Common myeloid progenitor, CD34-positive (primary cell): ENCODE measurements at regions not wholly inside any gene's neighbourhood (a gene's known extent, or its start where the extent isn't known, plus 50 kb on each side); places are given as distances from the start of the nearest gene placed in this dataset.

Source experiments
- CTCF ChIA-PET: fragments of 350-600 bp; sonication (Branson Sonifier 250); formaldehyde crosslinking; loops from one replicate; lab custom pipeline; 2021; ENCODE audit warnings: antibody characterized with exemption; lab: Charles Lee
- POLR2A ChIA-PET: fragments of 350-600 bp; sonication (Branson Sonifier 250); formaldehyde crosslinking; loops from one replicate; lab custom pipeline; 2021; ENCODE audit warnings: antibody characterized with exemption; lab: Charles Lee
- DNase-seq, 3 donors: peaks; one replicate each; pipeline versions ENCODE4 v3.0.0 to v3.0.0-alpha.2; 2013
- H3K27ac ChIP-seq, 2 experiments: 1 replicate in 1 of 2; 2 replicates in 1 of 2; pipeline ENCODE4 v1.7.0; 2013; ENCODE audit warnings: inconsistent platforms in 2 of 2, low read length in 2 of 2, mild to moderate bottlenecking in 2 of 2, low read depth in 1 of 2, moderate library complexity in 1 of 2; ENCODE audit not compliant: severe bottlenecking in 2 of 2, insufficient read depth in 1 of 2, poor library complexity in 1 of 2
- H3K27me3 ChIP-seq, 5 experiments: replicated peaks in 2 of 5; 1 replicate in 3 of 5; 2 replicates in 2 of 5; pipeline versions ENCODE4 v1.6.1 to v1.7.0; 2013; ENCODE audit warnings: low read length in 4 of 5, mild to moderate bottlenecking in 2 of 5, moderate library complexity in 2 of 5, inconsistent platforms in 1 of 5; ENCODE audit not compliant: insufficient read depth in 5 of 5, control insufficient read depth in 4 of 5
- H3K36me3 ChIP-seq, 4 experiments: 1 replicate in 2 of 4; 2 replicates in 2 of 4; pipeline versions ENCODE4 v1.6.1 to v1.7.0; 2013; ENCODE audit warnings: low read length in 3 of 4, control low read depth in 1 of 4, mild to moderate bottlenecking in 1 of 4; ENCODE audit not compliant: control insufficient read depth in 4 of 4, insufficient read depth in 4 of 4
- H3K4me1 ChIP-seq, 4 experiments: 1 replicate in 3 of 4; 2 replicates in 1 of 4; pipeline versions ENCODE4 v1.6.1 to v1.7.1; 2013; ENCODE audit warnings: low read length in 3 of 4, mild to moderate bottlenecking in 3 of 4, control low read depth in 1 of 4, inconsistent platforms in 1 of 4, moderate library complexity in 1 of 4; ENCODE audit not compliant: control insufficient read depth in 4 of 4, insufficient read depth in 4 of 4; ENCODE audit errors: control extremely low read depth in 1 of 4
- H3K4me3 ChIP-seq, 7 experiments: 1 replicate in 4 of 7; 2 replicates in 3 of 7; pipeline versions ENCODE4 v1.5.1 to v1.7.0; 2013; ENCODE audit warnings: mild to moderate bottlenecking in 7 of 7, low read length in 6 of 7, moderate library complexity in 6 of 7, inconsistent platforms in 2 of 7, low read depth in 2 of 7, control low read depth in 1 of 7; ENCODE audit not compliant: insufficient read depth in 4 of 7, control insufficient read depth in 1 of 7; ENCODE audit errors: extremely low read depth in 1 of 7
- H3K9me3 ChIP-seq, 5 experiments: 1 replicate in 4 of 5; 2 replicates in 1 of 5; pipeline versions ENCODE4 v1.6.1 to v1.7.1; 2013; ENCODE audit warnings: low read length in 4 of 5, mild to moderate bottlenecking in 2 of 5, inconsistent platforms in 1 of 5, low read depth in 1 of 5, moderate library complexity in 1 of 5; ENCODE audit not compliant: control insufficient read depth in 4 of 5, insufficient read depth in 2 of 5; ENCODE audit errors: control extremely low read depth in 1 of 5
- WGBS: methylation state at CpG from one replicate; pipeline ENCODE4 v1.1.5; 2013; ENCODE audit not compliant: insufficient coverage; 5-methylcytosine and 5-hydroxymethylcytosine counted together

GRCh38 chr12:124175704-124176103 lies 119.2 kb upstream of the RFLNA start:
- Histone ChIP-seq H3K36me3 (no peaks in the 10 kb centered on the region), H3K27me3 (no peaks in the 10 kb centered on the region), H3K4me1 (peaks cover 0 to 8% (median 1%) of the 10 kb centered on the region in 4 experiments), H3K9me3 (no peaks in the 10 kb centered on the region), H3K27ac (no peak overlapping the region), H3K4me3 (no peak overlapping the region)
- WGBS: 100% methylated on average over 8 of the region's 9 CpGs
- CTCF ChIA-PET: no interaction called here
- DNase-seq: no peak
- POLR2A ChIA-PET: no interaction called here

GRCh38 chr12:124177276-124177950 lies 117.5 kb upstream of the RFLNA start:
- Histone ChIP-seq H3K9me3 (no peaks in the 10 kb centered on the region), H3K36me3 (no peaks in the 10 kb centered on the region), H3K4me3 (no peak overlapping the region), H3K27ac (no peak overlapping the region), H3K27me3 (no peaks in the 10 kb centered on the region), H3K4me1 (peaks cover 0 to 5% (median 1%) of the 10 kb centered on the region in 4 experiments)
- no peak for DNase-seq
- WGBS: 94% methylated on average over 9 of the region's 10 CpGs
- ChIA-PET CTCF (interaction anchor here (1.2 kb wide), 1 partner anchor 10 kb away, joined by 3 read pairs; no protein-coding TSS in a partner anchor), POLR2A (no interaction called here)

- POLR2A ChIA-PET: no interaction called here
- H3K27me3 ChIP-seq: no peaks in the 10 kb centered on the region
- 100% methylated on average over 4 of the region's 5 CpGs for WGBS
- no peak overlapping the region for H3K4me3 ChIP-seq
- peaks cover 0 to 5% (median 1%) of the 10 kb centered on the region in 4 experiments for H3K4me1 ChIP-seq
- no peaks in the 10 kb centered on the region for H3K36me3 ChIP-seq
- no peak for DNase-seq
- no peak overlapping the region for H3K27ac ChIP-seq
- no peaks in the 10 kb centered on the region for H3K9me3 ChIP-seq
- CTCF ChIA-PET: no interaction called here
Observed at GRCh38 chr12:124177951-124178316, 117.0 kb upstream of the RFLNA start.

GRCh38 chr12:124179936-124180607 lies 114.8 kb upstream of the RFLNA start:
- ChIA-PET POLR2A (interaction anchor here (0.7 kb wide), 1 partner anchor 72 kb away, joined by 3 read pairs; no protein-coding TSS in a partner anchor), CTCF (no interaction called here)
- H3K27ac ChIP-seq: no peak overlapping the region
- no peaks in the 10 kb centered on the region for H3K36me3 ChIP-seq
- whole genome bisulfite sequencing: 100% methylated on average over 8 of the region's 11 CpGs
- no peaks in the 10 kb centered on the region for H3K27me3 ChIP-seq
- peaks cover 0 to 5% (median 1%) of the 10 kb centered on the region in 4 experiments for H3K4me1 ChIP-seq
- no peak overlapping the region for H3K4me3 ChIP-seq
- H3K9me3 ChIP-seq: no peaks in the 10 kb centered on the region
- no peak for DNase-seq

- no peak overlapping the region for H3K27ac ChIP-seq
- no peak for DNase-seq
- H3K36me3 ChIP-seq: no peaks in the 10 kb centered on the region
- no peak overlapping the region for H3K4me3 ChIP-seq
- H3K9me3 ChIP-seq: no peaks in the 10 kb centered on the region
- POLR2A ChIA-PET: no interaction called here
- no peaks in the 10 kb centered on the region for H3K27me3 ChIP-seq
- CTCF ChIA-PET: interaction anchor here (1.3 kb wide), 1 partner anchor 9 kb away, joined by 3 read pairs; no protein-coding TSS in a partner anchor
- 90% methylated on average over 2 of the region's 2 CpGs for WGBS
- H3K4me1 ChIP-seq: no peaks in the 10 kb centered on the region
Observed at GRCh38 chr12:124183172-124183571, 111.7 kb upstream of the RFLNA start.

GRCh38 chr12:124184456-124184855 lies 110.4 kb upstream of the RFLNA start:
- Histone ChIP-seq H3K27ac (no peak overlapping the region), H3K36me3 (no peaks in the 10 kb centered on the region), H3K4me1 (no peaks in the 10 kb centered on the region), H3K4me3 (no peak overlapping the region), H3K27me3 (no peaks in the 10 kb centered on the region), H3K9me3 (no peaks in the 10 kb centered on the region)
- ChIA-PET POLR2A (no interaction called here), CTCF (no interaction called here)
- 97% methylated on average over 18 of the region's 18 CpGs for WGBS
- DNase-seq: no peak

- DNase-seq: no peak
- H3K4me1 ChIP-seq: no peaks in the 10 kb centered on the region
- ChIA-PET POLR2A (no interaction called here), CTCF (no interaction called here)
- H3K27me3 ChIP-seq: no peaks in the 10 kb centered on the region
- no peak overlapping the region for H3K27ac ChIP-seq
- H3K4me3 ChIP-seq: no peak overlapping the region
- no peaks in the 10 kb centered on the region for H3K9me3 ChIP-seq
- 69% methylated on average over 10 of the region's 15 CpGs for WGBS
- no peaks in the 10 kb centered on the region for H3K36me3 ChIP-seq
Observed at GRCh38 chr12:124185971-124186686, 108.8 kb upstream of the RFLNA start.
